H9 (cell line): ENCODE measurements at regions not wholly inside any gene's neighbourhood (a gene's known extent, or its start where the extent isn't known, plus 50 kb on each side); places are given as distances from the start of the nearest gene placed in this dataset.

Source experiments
- DNase-seq: peaks from one replicate; pipeline ENCODE4 v3.0.0-alpha.2; 2017
- H2AFZ ChIP-seq: one replicate; pipeline ENCODE4 v1.6.1; 2013; ENCODE audit warnings: mild to moderate bottlenecking, low read length, control low read depth, moderate library complexity
- H2AK5ac ChIP-seq: 2 replicates; pipeline ENCODE4 v1.6.1; 2013; ENCODE audit warnings: low read length, control low read depth, mixed read lengths; ENCODE audit not compliant: insufficient read length
- H2BK120ac ChIP-seq: one replicate; pipeline ENCODE4 v1.6.1; 2013; ENCODE audit warnings: low read depth, mild to moderate bottlenecking, low read length, control low read depth, inconsistent platforms; ENCODE audit not compliant: poor library complexity, severe bottlenecking
- H2BK12ac ChIP-seq: 2 replicates; pipeline ENCODE4 v1.6.1; 2013; ENCODE audit warnings: low read length, control low read depth, mixed read lengths, low read depth; ENCODE audit not compliant: insufficient read length
- H2BK15ac ChIP-seq: 2 replicates; pipeline ENCODE4 v1.6.1; 2013; ENCODE audit warnings: low read depth, low read length, control low read depth
- H2BK20ac ChIP-seq: one replicate; pipeline ENCODE4 v1.6.1; 2013; ENCODE audit warnings: low read depth, mild to moderate bottlenecking, low read length, control low read depth, inconsistent platforms; ENCODE audit not compliant: poor library complexity, severe bottlenecking
- H2BK5ac ChIP-seq: 2 replicates; pipeline ENCODE4 v1.6.1; 2013; ENCODE audit warnings: low read length, control low read depth, mixed read lengths; ENCODE audit not compliant: insufficient read length
- H3K14ac ChIP-seq: 2 replicates; pipeline ENCODE4 v1.6.1; 2013; ENCODE audit warnings: low read length, control low read depth; ENCODE audit not compliant: insufficient read depth
- H3K18ac ChIP-seq: 2 replicates; pipeline ENCODE4 v1.6.1; 2013; ENCODE audit warnings: low read depth, mild to moderate bottlenecking, mixed read lengths, low read length, control low read depth; ENCODE audit not compliant: insufficient read length
- H3K23ac ChIP-seq: 2 replicates; pipeline ENCODE4 v1.6.1; 2013; ENCODE audit warnings: low read length, control low read depth, mixed read lengths, low read depth; ENCODE audit not compliant: insufficient read length
- H3K23me2 ChIP-seq: 2 replicates; pipeline ENCODE4 v1.6.1; 2013; ENCODE audit warnings: low read depth, mild to moderate bottlenecking, mixed read lengths, low read length, control low read depth; ENCODE audit not compliant: insufficient read length, poor library complexity, severe bottlenecking
- H3K27ac ChIP-seq: 2 replicates; pipeline ENCODE4 v1.5.1; 2013; ENCODE audit warnings: low read length, control low read depth, mixed read lengths, low read depth; ENCODE audit not compliant: insufficient read length
- H3K27me3 ChIP-seq: 2 replicates; pipeline ENCODE4 v1.6.1; 2013; ENCODE audit warnings: low read length, control low read depth, inconsistent platforms; ENCODE audit not compliant: insufficient read depth
- H3K4ac ChIP-seq: 2 replicates; pipeline ENCODE4 v1.6.1; 2013; ENCODE audit warnings: low read depth, mild to moderate bottlenecking, control low read depth, inconsistent platforms, low read length, moderate library complexity
- H3K4me1 ChIP-seq: 2 replicates; pipeline ENCODE4 v1.6.1; 2013; ENCODE audit warnings: low read length, control low read depth, inconsistent platforms; ENCODE audit not compliant: insufficient read depth
- H3K4me2 ChIP-seq: 2 replicates; pipeline ENCODE4 v1.6.1; 2013; ENCODE audit warnings: low read length, control low read depth, mixed read lengths; ENCODE audit not compliant: insufficient read length, insufficient read depth
- H3K56ac ChIP-seq: 2 replicates; pipeline ENCODE4 v1.6.1; 2013; ENCODE audit warnings: low read depth, mild to moderate bottlenecking, mixed read lengths, low read length, control low read depth; ENCODE audit not compliant: insufficient read length
- H3K79me1 ChIP-seq: 2 replicates; pipeline ENCODE4 v1.6.1; 2013; ENCODE audit warnings: low read depth, mild to moderate bottlenecking, moderate library complexity, low read length, control low read depth, inconsistent platforms; ENCODE audit not compliant: insufficient read depth, poor library complexity, severe bottlenecking
- H3K79me2 ChIP-seq: 2 replicates; pipeline ENCODE4 v1.6.1; 2013; ENCODE audit warnings: low read length, control low read depth, inconsistent platforms; ENCODE audit not compliant: insufficient read depth
- H3K9ac ChIP-seq: 2 replicates; pipeline ENCODE4 v1.6.1; 2013; ENCODE audit warnings: low read length, control low read depth, mixed read lengths; ENCODE audit not compliant: insufficient read length; ENCODE audit errors: extremely low read depth
- H3K9me3 ChIP-seq: one replicate; pipeline ENCODE4 v1.6.1; 2013; ENCODE audit warnings: low read depth, low read length, inconsistent platforms; ENCODE audit not compliant: control insufficient read depth
- H3T11ph ChIP-seq: one replicate; pipeline ENCODE4 v1.6.1; 2013; ENCODE audit warnings: mild to moderate bottlenecking, low read length, control low read depth, inconsistent platforms
- H4K20me1 ChIP-seq: one replicate; pipeline ENCODE4 v1.6.1; 2013; ENCODE audit not compliant: control insufficient read depth, insufficient read length, insufficient read depth
- H4K5ac ChIP-seq: 2 replicates; pipeline ENCODE4 v1.6.1; 2013; ENCODE audit warnings: low read depth, mild to moderate bottlenecking, mixed read lengths, low read length, control low read depth; ENCODE audit not compliant: insufficient read length
- H4K8ac ChIP-seq: replicated peaks from 2 replicates; pipeline ENCODE4 v1.6.1; 2013; ENCODE audit warnings: low read length, control low read depth, mixed read lengths, low read depth; ENCODE audit not compliant: insufficient read length
- H4K91ac ChIP-seq: 2 replicates; pipeline ENCODE4 v1.6.1; 2013; ENCODE audit warnings: low read depth, mild to moderate bottlenecking, moderate library complexity, mixed read lengths, low read length, control low read depth; ENCODE audit not compliant: insufficient read length
- H3K27ac Mint-ChIP-seq, 3 experiments: 2 replicates in 2 of 3; 3 replicates in 1 of 3; pipeline ENCODE4 v1.8.0; 2020 to 2021; ENCODE audit warnings: mixed read lengths in 3 of 3, mild to moderate bottlenecking in 1 of 3, moderate library complexity in 1 of 3
- H3K27me3 Mint-ChIP-seq: 2 replicates; pipeline ENCODE4 v1.8.0; 2021; ENCODE audit warnings: low read depth, mild to moderate bottlenecking, moderate library complexity, mixed read lengths
- H3K36me3 Mint-ChIP-seq, 3 experiments: 2 replicates in 2 of 3; 3 replicates in 1 of 3; pipeline ENCODE4 v1.8.0; 2020 to 2021; ENCODE audit warnings: low read depth in 3 of 3, mixed read lengths in 3 of 3; ENCODE audit not compliant: insufficient read depth in 1 of 3
- H3K4me1 Mint-ChIP-seq, 2 experiments: 2 replicates each; pipeline ENCODE4 v1.8.0; 2020; ENCODE audit warnings: mixed read lengths in 2 of 2
- H3K4me3 Mint-ChIP-seq, 2 experiments: 2 replicates in 1 of 2; 3 replicates in 1 of 2; pipeline ENCODE4 v1.8.0; 2020 to 2021; ENCODE audit warnings: mild to moderate bottlenecking in 2 of 2, mixed read lengths in 2 of 2, moderate library complexity in 1 of 2
- H3K9me3 Mint-ChIP-seq, 2 experiments: 2 replicates in 1 of 2; 3 replicates in 1 of 2; pipeline ENCODE4 v1.8.0; 2020; ENCODE audit warnings: mild to moderate bottlenecking in 2 of 2, mixed read lengths in 2 of 2, moderate library complexity in 1 of 2
- WGBS: extraction: QIAGEN DNeasy Blood & Tissue Kit; methylation state at CpG from one replicate; pipeline ENCODE4 v1.1.7; 2013; ENCODE audit warnings: missing lambda C conversion rate, low lambda C conversion rate, mixed read lengths; ENCODE audit not compliant: insufficient read length; ENCODE audit errors: extremely low coverage; 5-methylcytosine and 5-hydroxymethylcytosine counted together
- TF ChIP-seq, protein P1 (sequence below): fragments of 200-600 bp; sonication (generic); conservative IDR thresholded peaks from 3 replicates; pipeline ENCODE4 v1.8.0; 2021; ENCODE audit warnings: antibody characterized with exemption, mild to moderate bottlenecking

DNA sequence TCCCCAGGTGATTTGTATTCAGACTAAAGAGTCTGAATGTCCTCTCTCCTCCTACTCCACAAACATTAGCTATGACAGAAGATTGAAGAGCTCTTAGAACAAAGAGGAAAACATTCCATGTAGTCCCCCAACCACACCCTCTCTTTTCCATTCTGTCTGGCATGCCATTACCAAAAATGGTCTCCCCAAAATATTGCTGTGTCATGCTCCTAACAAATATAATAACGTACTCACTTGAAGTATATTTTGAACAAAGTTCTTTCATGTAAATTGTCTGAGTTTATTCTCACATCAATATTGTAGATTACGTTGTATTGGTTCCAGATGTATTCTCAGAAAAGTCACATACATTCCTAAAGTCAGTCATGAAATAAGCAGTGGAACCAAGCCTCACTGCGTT is 467.3 kb upstream of the IRAK1BP1 start:
- no peak overlapping the region for H2BK12ac ChIP-seq
- H4K8ac ChIP-seq: no peak overlapping the region
- H4K20me1 ChIP-seq: no peaks in the 10 kb centered on the region
- no peak overlapping the region for H4K5ac ChIP-seq
- Mint-ChIP-seq H3K36me3 (no peaks in the 10 kb centered on the region; a peak in 1 of 7 replicates), H3K9me3 (no peaks in the 10 kb centered on the region; a peak in 2 of 5 replicates), H3K27me3 (no peaks in the 10 kb centered on the region), H3K4me1 (peaks cover 13 to 15% of the 10 kb centered on the region in 2 experiments), H3K4me3 (no peak overlapping the region), H3K27ac (peak overlapping the region in 1 of 3 experiments; percentile 59; a peak in 2 of 7 replicates)
- no peaks in the 10 kb centered on the region for H3K79me2 ChIP-seq
- H2AFZ ChIP-seq: no peak overlapping the region
- H3K23ac ChIP-seq: no peak overlapping the region
- no peak overlapping the region for H3K56ac ChIP-seq
- no peaks in the 10 kb centered on the region for H3K9me3 ChIP-seq
- TF ChIP-seq, protein P1, sequence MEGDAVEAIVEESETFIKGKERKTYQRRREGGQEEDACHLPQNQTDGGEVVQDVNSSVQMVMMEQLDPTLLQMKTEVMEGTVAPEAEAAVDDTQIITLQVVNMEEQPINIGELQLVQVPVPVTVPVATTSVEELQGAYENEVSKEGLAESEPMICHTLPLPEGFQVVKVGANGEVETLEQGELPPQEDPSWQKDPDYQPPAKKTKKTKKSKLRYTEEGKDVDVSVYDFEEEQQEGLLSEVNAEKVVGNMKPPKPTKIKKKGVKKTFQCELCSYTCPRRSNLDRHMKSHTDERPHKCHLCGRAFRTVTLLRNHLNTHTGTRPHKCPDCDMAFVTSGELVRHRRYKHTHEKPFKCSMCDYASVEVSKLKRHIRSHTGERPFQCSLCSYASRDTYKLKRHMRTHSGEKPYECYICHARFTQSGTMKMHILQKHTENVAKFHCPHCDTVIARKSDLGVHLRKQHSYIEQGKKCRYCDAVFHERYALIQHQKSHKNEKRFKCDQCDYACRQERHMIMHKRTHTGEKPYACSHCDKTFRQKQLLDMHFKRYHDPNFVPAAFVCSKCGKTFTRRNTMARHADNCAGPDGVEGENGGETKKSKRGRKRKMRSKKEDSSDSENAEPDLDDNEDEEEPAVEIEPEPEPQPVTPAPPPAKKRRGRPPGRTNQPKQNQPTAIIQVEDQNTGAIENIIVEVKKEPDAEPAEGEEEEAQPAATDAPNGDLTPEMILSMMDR: no peak
- no peak overlapping the region for H3K14ac ChIP-seq
- H3K4me2 ChIP-seq: no peak overlapping the region
- no peak overlapping the region for H2BK15ac ChIP-seq
- no CpG with 5 or more reads among the region's 3 CpGs for WGBS
- no peak overlapping the region for H3K4ac ChIP-seq
- no peak overlapping the region for H2BK5ac ChIP-seq
- no peak for DNase-seq
- no peak overlapping the region for H2AK5ac ChIP-seq
- no peaks in the 10 kb centered on the region for H3K79me1 ChIP-seq
- no peak overlapping the region for H3T11ph ChIP-seq
- H3K27me3 ChIP-seq: no peaks in the 10 kb centered on the region
- no peak overlapping the region for H2BK120ac ChIP-seq
- H3K27ac ChIP-seq: no peak overlapping the region
- no peak overlapping the region for H3K18ac ChIP-seq
- H3K9ac ChIP-seq: no peak overlapping the region
- H3K4me1 ChIP-seq: no peaks in the 10 kb centered on the region
- H3K23me2 ChIP-seq: no peaks in the 10 kb centered on the region
- no peak overlapping the region for H4K91ac ChIP-seq
- no peak overlapping the region for H2BK20ac ChIP-seq
